Ecto neural progenitor cell (in vitro differentiated cells): ENCODE measurements at regions not wholly inside any gene's neighbourhood (a gene's known extent, or its start where the extent isn't known, plus 50 kb on each side); places are given as distances from the start of the nearest gene placed in this dataset.

Source experiments
- DNase-seq: peaks from one replicate; pipeline ENCODE4 v3.0.0-alpha.2; 2018; ENCODE audit warnings: low spot score

- DNase-seq: no peak
These were observed 567.3 kb upstream of the BTBD3 start for GRCh38 chr20:11350126-11351005.

GRCh38 chr20:11352041-11352440, 565.7 kb upstream of the BTBD3 start:
- DNase-seq: no peak

- no peak for DNase-seq
These were observed 562.8 kb upstream of the BTBD3 start for GRCh38 chr20:11354846-11355245.

- no peak for DNase-seq
These were observed 562.3 kb upstream of the BTBD3 start for GRCh38 chr20:11355345-11355744.

GRCh38 chr20:11356061-11356460, 561.6 kb upstream of the BTBD3 start:
- DNase-seq: no peak

GRCh38 chr20:11362450-11362849, 555.2 kb upstream of the BTBD3 start:
- no peak for DNase-seq

GRCh38 chr20:11364736-11365135, 553.0 kb upstream of the BTBD3 start:
- no peak for DNase-seq

- DNase-seq: no peak
These were observed 551.0 kb upstream of the BTBD3 start for GRCh38 chr20:11366660-11367059.

GRCh38 chr20:11368499-11368898, 549.2 kb upstream of the BTBD3 start:
- no peak for DNase-seq

- no peak for DNase-seq
These were observed 548.6 kb upstream of the BTBD3 start for GRCh38 chr20:11368965-11369711.

GRCh38 chr20:11371831-11372230, 545.9 kb upstream of the BTBD3 start:
- no peak for DNase-seq

- no peak for DNase-seq
These were observed 544.6 kb upstream of the BTBD3 start for GRCh38 chr20:11372876-11373790.

- DNase-seq: no peak
These were observed 542.4 kb upstream of the BTBD3 start for GRCh38 chr20:11375335-11375734.

- no peak for DNase-seq
These were observed 541.7 kb upstream of the BTBD3 start for GRCh38 chr20:11375966-11376365.

GRCh38 chr20:11376420-11376819, 541.3 kb upstream of the BTBD3 start:
- DNase-seq: no peak

GRCh38 chr20:11376998-11377397, 540.7 kb upstream of the BTBD3 start:
- no peak for DNase-seq

- no peak for DNase-seq
These were observed 539.9 kb upstream of the BTBD3 start for GRCh38 chr20:11377761-11378160.

- no peak for DNase-seq
These were observed 539.4 kb upstream of the BTBD3 start for GRCh38 chr20:11378252-11378651.

- peak; percentile 84 for DNase-seq
These were observed 538.3 kb upstream of the BTBD3 start for GRCh38 chr20:11379257-11380011.

- DNase-seq: no peak
These were observed 537.4 kb upstream of the BTBD3 start for GRCh38 chr20:11380283-11380682.

- no peak for DNase-seq
These were observed 530.4 kb upstream of the BTBD3 start for GRCh38 chr20:11387189-11387754.
